ENCODE measurements at regions not wholly inside any gene's neighbourhood (a gene's known extent, or its start where the extent isn't known, plus 50 kb on each side); places are given as distances from the start of the nearest gene placed in this dataset.

DNA sequence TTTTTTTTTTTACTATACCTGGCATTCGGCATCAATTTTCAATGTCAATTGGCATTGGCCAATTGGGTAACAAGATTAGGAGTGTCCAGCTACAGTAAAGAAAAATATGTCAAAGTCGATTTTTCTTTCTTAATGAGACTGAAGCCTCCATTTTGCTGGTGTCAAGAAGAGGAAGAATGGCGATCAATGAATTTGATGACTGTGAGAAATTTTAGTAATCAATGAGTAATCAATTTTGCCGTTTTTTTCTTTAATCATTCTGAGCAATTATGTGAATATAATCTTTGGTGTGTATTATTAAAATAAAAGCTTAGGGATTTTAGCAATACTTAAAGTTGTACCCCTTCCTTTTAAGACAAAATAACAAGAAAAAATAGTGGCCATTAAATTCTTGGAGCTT, 69.7 kb downstream of the TMEM200C start:
- TF ChIP-seq SUZ12 (IDR thresholded peaks at IDR 0.05) (no peak), SP1 (IDR thresholded peaks at IDR 0.05) (no peak), BHLHE40 (IDR thresholded peaks at IDR 0.05; ENCODE audit: borderline replicate concordance) (no peak), TARDBP (IDR thresholded peaks at IDR 0.05) (no peak), L3MBTL2 (conservative IDR thresholded peaks at IDR 0.05) (no peak), FOXK2 (IDR thresholded peaks at IDR 0.05) (no peak), ELF4 (IDR thresholded peaks at IDR 0.05) (no peak), ARNT (IDR thresholded peaks at IDR 0.05) (no peak)

All from HEK293T (cell line).